VCaP (cell line): ENCODE measurements at regions not wholly inside any gene's neighbourhood (a gene's known extent, or its start where the extent isn't known, plus 50 kb on each side); places are given as distances from the start of the nearest gene placed in this dataset.

Experiments used
- H3K27ac ChIP-seq: fragments of 450-650 bp; 2 replicates; pipeline ENCODE4 v1.5.1; 2017
- TF ChIP-seq, protein P1 (sequence below): fragments of 450-650 bp; conservative IDR thresholded peaks from 2 replicates; pipeline ENCODE4 v1.5.1; 2017; ENCODE audit warnings: mild to moderate bottlenecking, moderate library complexity

DNA sequence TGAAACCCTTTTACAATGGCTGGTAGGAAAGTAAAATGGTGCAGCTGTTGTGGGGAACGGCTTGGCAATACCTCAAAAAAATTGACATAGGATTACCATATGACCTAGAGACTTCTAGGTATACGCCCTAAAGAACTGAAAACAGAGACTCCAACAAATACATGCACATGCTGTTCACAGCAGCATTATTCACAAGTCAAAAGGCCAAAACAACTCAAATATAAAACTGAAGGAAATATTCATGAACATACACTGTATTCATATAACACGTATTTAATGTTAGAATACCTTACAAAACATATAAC lies 74.6 kb downstream of the FOXA2 start:
- no peak overlapping the region for H3K27ac ChIP-seq
- TF ChIP-seq, protein P1, sequence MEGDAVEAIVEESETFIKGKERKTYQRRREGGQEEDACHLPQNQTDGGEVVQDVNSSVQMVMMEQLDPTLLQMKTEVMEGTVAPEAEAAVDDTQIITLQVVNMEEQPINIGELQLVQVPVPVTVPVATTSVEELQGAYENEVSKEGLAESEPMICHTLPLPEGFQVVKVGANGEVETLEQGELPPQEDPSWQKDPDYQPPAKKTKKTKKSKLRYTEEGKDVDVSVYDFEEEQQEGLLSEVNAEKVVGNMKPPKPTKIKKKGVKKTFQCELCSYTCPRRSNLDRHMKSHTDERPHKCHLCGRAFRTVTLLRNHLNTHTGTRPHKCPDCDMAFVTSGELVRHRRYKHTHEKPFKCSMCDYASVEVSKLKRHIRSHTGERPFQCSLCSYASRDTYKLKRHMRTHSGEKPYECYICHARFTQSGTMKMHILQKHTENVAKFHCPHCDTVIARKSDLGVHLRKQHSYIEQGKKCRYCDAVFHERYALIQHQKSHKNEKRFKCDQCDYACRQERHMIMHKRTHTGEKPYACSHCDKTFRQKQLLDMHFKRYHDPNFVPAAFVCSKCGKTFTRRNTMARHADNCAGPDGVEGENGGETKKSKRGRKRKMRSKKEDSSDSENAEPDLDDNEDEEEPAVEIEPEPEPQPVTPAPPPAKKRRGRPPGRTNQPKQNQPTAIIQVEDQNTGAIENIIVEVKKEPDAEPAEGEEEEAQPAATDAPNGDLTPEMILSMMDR = no peak

DNA sequence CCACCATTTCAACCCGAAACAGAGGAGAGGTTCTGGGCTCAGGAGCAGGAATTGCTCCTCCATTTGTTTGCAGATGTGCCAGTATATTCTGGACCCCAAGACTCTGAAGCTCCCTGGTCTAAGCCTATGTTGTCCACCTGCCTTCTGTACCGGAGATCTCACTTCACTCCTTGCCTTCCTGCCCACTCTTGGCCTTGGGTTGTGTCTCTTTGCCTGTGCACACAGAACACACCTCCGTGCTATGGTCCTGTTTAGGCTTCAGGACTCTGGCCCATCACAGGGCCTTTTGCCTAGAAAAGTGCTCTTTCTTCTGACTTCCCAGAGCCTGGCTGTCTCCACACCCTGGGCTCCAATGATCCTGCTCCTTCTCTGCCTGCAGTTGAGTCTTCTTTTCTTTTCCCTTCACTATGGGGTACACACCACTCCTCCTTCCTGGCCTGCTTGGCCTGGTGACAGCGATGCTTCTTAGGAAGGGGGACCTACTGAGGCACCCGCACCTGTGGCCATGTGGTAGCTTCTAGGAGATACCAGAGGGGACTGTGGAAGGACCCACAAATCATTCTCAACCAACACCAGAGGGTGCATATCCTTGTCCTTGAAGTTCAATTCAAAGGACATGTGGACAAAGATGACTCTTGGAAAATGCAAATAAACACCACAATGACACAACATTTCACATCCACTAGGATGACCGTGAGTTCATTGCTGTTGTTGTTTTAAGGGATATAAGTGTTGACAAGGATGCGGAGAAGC lies 75.1 kb downstream of the FOXA2 start:
- TF ChIP-seq, protein P1 = no peak
- no peak overlapping the region for H3K27ac ChIP-seq

DNA sequence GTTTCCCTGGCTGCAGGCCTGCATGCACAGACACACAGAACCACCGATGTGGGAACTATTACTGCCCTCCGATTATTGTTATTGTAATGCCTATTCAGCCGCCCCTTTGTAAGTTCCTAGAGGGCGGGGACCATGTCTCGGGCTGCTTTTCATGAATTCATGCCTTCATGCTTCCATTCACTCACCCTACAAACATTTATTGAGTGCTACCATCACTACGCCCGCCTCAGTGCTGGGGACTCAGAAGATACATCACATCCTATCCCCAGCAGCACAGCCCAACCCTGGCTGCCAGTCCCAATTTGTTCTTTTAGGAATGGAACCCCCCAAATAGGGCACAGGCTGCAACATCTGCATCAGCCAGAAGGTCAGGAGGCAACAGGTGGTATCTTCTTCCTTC lies 75.9 kb downstream of the FOXA2 start:
- no peak overlapping the region for H3K27ac ChIP-seq
- TF ChIP-seq, protein P1 = no peak

DNA sequence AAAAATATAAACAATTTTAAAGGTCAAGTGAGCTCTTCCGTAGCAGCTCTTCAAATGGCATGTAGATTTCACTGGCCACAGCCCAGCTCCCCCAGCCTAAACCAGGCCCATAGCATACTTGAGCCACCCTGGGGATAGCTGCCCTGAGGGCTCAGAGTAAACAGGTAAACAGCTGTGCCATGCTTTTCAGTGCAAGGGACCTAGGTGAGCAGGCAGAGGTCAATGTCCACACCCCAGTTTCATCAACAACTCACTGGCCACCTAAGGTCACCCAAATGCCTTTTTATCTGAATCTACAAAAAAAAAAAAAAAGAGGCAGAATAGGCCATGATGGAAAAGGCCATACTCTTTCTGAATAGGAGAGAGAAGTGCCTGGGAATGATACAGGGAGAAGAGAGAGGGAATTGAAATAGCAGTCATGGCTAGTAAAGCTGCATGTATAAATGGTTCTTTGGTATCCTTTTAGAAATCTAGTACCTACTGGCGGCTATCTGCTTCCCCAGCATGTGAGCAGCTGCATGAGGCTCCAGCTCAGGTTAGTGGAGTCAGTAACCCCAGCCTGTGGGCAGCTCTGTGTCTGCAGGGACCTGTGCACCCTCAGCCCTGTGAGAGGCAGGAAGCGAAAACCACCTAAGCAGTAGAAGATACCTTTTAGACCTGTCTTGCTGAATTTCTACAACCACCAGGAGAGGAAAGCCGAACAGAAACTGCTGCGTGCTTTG lies 77.0 kb downstream of the FOXA2 start:
- no peak overlapping the region for H3K27ac ChIP-seq
- TF ChIP-seq, protein P1 = no peak

DNA sequence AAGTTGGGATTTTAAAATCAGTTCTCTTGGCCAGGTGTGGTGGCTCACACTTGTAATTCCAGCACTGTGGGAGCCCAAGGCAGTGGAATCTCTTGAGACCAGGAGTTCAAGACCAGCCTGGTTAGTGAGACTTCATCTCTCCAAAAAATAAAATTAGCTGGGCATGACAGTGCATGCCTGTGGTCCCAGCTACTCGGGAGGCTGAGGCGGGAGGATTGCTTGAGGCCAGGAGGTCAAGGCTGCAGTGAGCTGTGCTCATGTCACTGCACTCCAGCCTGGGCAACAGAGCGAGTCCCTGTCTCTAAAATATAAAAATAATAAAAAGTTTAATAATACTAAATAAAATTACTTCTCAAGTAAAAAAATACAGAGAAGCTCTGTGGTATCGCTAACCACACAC lies 77.5 kb downstream of the FOXA2 start:
- no peak overlapping the region for H3K27ac ChIP-seq
- TF ChIP-seq, protein P1 = no peak

DNA sequence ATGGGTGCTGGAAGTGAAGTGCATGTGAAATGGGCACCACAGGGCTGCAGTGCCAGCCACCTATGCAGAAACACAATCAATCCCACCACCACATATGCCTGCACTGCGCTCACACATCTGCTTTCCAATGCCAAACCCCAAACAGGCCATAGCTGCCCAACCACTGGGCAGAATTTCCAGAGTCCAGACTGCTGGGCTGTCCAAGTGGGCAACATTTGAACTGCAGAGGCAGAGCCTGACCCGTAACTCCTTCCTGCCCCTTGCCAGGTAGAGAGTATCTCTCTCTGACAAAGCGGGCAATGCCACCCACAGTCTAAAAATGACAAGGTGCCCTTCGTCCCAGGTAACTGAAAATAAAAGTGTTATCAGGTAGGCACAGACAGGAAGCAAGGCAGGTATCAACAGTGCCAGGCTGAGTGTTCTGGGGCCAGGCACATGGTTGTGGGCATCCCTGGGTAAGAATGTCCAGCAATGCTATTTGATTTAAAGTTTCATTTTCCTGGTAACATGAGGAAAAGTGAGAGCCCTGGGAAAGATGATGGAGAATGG lies 79.5 kb downstream of the FOXA2 start:
- TF ChIP-seq, protein P1 = no peak
- H3K27ac ChIP-seq = no peak overlapping the region

DNA sequence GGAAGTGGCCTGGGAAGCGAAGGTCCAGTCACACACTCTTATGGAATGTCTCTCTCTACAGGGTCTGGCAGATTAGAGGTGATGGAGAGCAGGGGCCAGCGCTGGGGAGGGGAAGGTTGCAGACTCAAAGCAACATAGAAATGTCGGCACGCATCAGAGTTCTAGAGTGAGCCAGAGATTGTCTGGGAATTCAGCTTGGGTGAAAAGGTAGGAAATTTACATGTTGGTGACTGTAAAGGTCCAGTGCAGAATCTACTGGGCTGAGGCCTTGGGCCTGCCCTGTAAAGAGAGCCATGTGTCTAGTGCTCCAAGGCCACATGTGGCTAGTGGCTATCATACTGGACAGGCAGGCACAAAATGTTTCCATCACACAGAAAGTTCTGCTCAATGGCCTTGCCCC lies 80.8 kb downstream of the FOXA2 start:
- TF ChIP-seq, protein P1 = no peak
- peak overlapping the region; percentile 65 for H3K27ac ChIP-seq
